ENCODE measurements at regions not wholly inside any gene's neighbourhood (a gene's known extent, or its start where the extent isn't known, plus 50 kb on each side); places are given as distances from the start of the nearest gene placed in this dataset.

DNA sequence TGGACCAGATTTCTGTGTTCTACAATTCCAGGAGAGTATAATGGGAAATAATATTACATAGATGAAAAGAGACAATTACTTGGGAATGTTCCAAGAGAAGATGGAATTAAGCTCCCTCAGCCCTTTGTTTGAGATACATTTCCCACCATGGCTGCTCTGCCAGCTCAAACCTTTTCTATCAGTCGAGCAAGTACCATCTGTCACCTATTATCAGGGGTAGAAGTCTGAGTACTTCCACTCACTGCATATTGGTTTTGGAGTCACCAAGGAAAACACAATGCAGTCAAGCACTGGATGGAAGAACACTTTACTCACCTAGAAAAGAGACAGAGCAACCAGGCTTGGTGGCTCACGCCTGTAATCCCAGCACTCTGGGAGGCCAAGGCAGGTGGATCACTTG, 270.4 kb upstream of the FAR2 start:
- TF ChIP-seq, protein P1, sequence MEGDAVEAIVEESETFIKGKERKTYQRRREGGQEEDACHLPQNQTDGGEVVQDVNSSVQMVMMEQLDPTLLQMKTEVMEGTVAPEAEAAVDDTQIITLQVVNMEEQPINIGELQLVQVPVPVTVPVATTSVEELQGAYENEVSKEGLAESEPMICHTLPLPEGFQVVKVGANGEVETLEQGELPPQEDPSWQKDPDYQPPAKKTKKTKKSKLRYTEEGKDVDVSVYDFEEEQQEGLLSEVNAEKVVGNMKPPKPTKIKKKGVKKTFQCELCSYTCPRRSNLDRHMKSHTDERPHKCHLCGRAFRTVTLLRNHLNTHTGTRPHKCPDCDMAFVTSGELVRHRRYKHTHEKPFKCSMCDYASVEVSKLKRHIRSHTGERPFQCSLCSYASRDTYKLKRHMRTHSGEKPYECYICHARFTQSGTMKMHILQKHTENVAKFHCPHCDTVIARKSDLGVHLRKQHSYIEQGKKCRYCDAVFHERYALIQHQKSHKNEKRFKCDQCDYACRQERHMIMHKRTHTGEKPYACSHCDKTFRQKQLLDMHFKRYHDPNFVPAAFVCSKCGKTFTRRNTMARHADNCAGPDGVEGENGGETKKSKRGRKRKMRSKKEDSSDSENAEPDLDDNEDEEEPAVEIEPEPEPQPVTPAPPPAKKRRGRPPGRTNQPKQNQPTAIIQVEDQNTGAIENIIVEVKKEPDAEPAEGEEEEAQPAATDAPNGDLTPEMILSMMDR (IDR thresholded peaks at IDR 0.05), result no peak
- no peak for TF ChIP-seq POLR2A (IDR thresholded peaks at IDR 0.05)
